MCF 10A (cell line): ENCODE measurements at regions not wholly inside any gene's neighbourhood (a gene's known extent, or its start where the extent isn't known, plus 50 kb on each side); places are given as distances from the start of the nearest gene placed in this dataset.
A peak's percentile ranks its signal among the peaks of the same experiment; 100 is the strongest.

Experiments
- BruUV-seq: library from RNA; stranded (reverse); fragments of 400-500 nt; replicated peaks from 2 replicates; lab custom pipeline; 2021; lab: Mats Ljungman, UMichigan
- CTCF ChIA-PET: fragments of 300-600 bp; sonication (Branson Sonifier 250); formaldehyde crosslinking; extraction: SDS; loops from one replicate; lab custom pipeline; 2021; ENCODE audit warnings: antibody characterized with exemption, inconsistent platforms; lab: Yijun Ruan, JAX
- POLR2A ChIA-PET: fragments of 300-600, 350-650 bp; sonication (Branson Sonifier 250); formaldehyde crosslinking; extraction: SDS; loops from one replicate; lab custom pipeline; 2020; ENCODE audit warnings: antibody characterized with exemption, inconsistent platforms; lab: Yijun Ruan, JAX
- DNase-seq: peaks from one replicate; pipeline ENCODE4 v3.0.0-alpha.2; 2018; ENCODE audit not compliant: unreplicated experiment
- H3K27ac Mint-ChIP-seq: one replicate; pipeline ENCODE4 v1.8.0; 2022; ENCODE audit warnings: mild to moderate bottlenecking, low read depth, mixed read lengths; ENCODE audit not compliant: unreplicated experiment
- H3K27me3 Mint-ChIP-seq: one replicate; pipeline ENCODE4 v1.8.0; 2022; ENCODE audit warnings: mixed read lengths; ENCODE audit not compliant: insufficient read depth, unreplicated experiment
- H3K36me3 Mint-ChIP-seq: one replicate; pipeline ENCODE4 v1.8.0; 2022; ENCODE audit warnings: mild to moderate bottlenecking, moderate library complexity, mixed read lengths; ENCODE audit not compliant: insufficient read depth, unreplicated experiment
- H3K4me1 Mint-ChIP-seq: one replicate; pipeline ENCODE4 v1.8.0; 2022; ENCODE audit warnings: mixed read lengths; ENCODE audit not compliant: insufficient read depth, unreplicated experiment
- H3K4me3 Mint-ChIP-seq: one replicate; pipeline ENCODE4 v1.8.0; 2022; ENCODE audit warnings: mild to moderate bottlenecking, moderate library complexity, mixed read lengths; ENCODE audit not compliant: unreplicated experiment
- H3K9me3 Mint-ChIP-seq: one replicate; pipeline ENCODE4 v1.8.0; 2022; ENCODE audit warnings: mixed read lengths; ENCODE audit not compliant: unreplicated experiment
- CTCF ChIP-seq: fragments of 200-600 bp; IDR thresholded peaks from one replicate; pipeline ENCODE4 v1.8.0; 2022; ENCODE audit warnings: antibody characterized with exemption, mild to moderate bottlenecking; ENCODE audit not compliant: unreplicated experiment
- intact Hi-C: fragments of 100-400 bp; cut with micrococcal nuclease; formaldehyde crosslinking; loops from 2 replicates; pipeline ENCODE4 v1.14.1; 2022

- BruUV-seq, result no TSS peak
- no peaks in the 10 kb centered on the region for H3K36me3 Mint-ChIP-seq
- no peak overlapping the region for H3K4me3 Mint-ChIP-seq
- CTCF ChIA-PET, result no interaction called here
- no peaks in the 10 kb centered on the region for H3K27me3 Mint-ChIP-seq
- H3K9me3 Mint-ChIP-seq, result no peaks in the 10 kb centered on the region
- no peak for TF ChIP-seq CTCF
- DNase-seq, result no peak
- H3K4me1 Mint-ChIP-seq, result peaks cover 11% of the 10 kb centered on the region
- no peak overlapping the region for H3K27ac Mint-ChIP-seq
- intact Hi-C loops, result no loop called here
- POLR2A ChIA-PET, result no interaction called here
Measured at GRCh38 chr5:112010475-112010874, 253.5 kb upstream of the NREP start.

- TF ChIP-seq CTCF, result no peak
- ChIA-PET POLR2A (no interaction called here), CTCF (no interaction called here)
- Mint-ChIP-seq H3K36me3 (no peaks in the 10 kb centered on the region), H3K9me3 (no peaks in the 10 kb centered on the region), H3K27me3 (no peaks in the 10 kb centered on the region), H3K27ac (no peak overlapping the region), H3K4me1 (peaks cover 12% of the 10 kb centered on the region), H3K4me3 (no peak overlapping the region)
- intact Hi-C loops, result no loop called here
- DNase-seq, result peak; percentile 61
- BruUV-seq, result no TSS peak
Measured at GRCh38 chr5:112006721-112007120, 249.7 kb upstream of the NREP start.

- no peaks in the 10 kb centered on the region for H3K36me3 Mint-ChIP-seq
- intact Hi-C loops, result no loop called here
- no peak overlapping the region for H3K4me3 Mint-ChIP-seq
- H3K9me3 Mint-ChIP-seq, result no peaks in the 10 kb centered on the region
- ChIA-PET CTCF (no interaction called here), POLR2A (no interaction called here)
- DNase-seq, result no peak
- H3K27me3 Mint-ChIP-seq, result no peaks in the 10 kb centered on the region
- H3K27ac Mint-ChIP-seq, result no peak overlapping the region
- TF ChIP-seq CTCF, result no peak
- peaks cover 12% of the 10 kb centered on the region for H3K4me1 Mint-ChIP-seq
- no TSS peak for BruUV-seq
Measured at GRCh38 chr5:112005623-112005930, 248.6 kb upstream of the NREP start.

- ChIA-PET CTCF (no interaction called here), POLR2A (interaction anchor here (0.7 kb wide), 1 partner anchor 19 kb away, joined by 3 read pairs; no protein-coding TSS in a partner anchor)
- Mint-ChIP-seq H3K9me3 (no peaks in the 10 kb centered on the region), H3K27ac (no peak overlapping the region), H3K27me3 (no peaks in the 10 kb centered on the region), H3K36me3 (no peaks in the 10 kb centered on the region), H3K4me1 (peaks cover 12% of the 10 kb centered on the region), H3K4me3 (no peak overlapping the region)
- intact Hi-C loops, result no loop called here
- DNase-seq, result no peak
- BruUV-seq, result no TSS peak
- TF ChIP-seq CTCF, result no peak
Measured at GRCh38 chr5:112004867-112005622, 248.1 kb upstream of the NREP start.
